ENCODE measurements at regions not wholly inside any gene's neighbourhood (a gene's known extent, or its start where the extent isn't known, plus 50 kb on each side); places are given as distances from the start of the nearest gene placed in this dataset.

DNA sequence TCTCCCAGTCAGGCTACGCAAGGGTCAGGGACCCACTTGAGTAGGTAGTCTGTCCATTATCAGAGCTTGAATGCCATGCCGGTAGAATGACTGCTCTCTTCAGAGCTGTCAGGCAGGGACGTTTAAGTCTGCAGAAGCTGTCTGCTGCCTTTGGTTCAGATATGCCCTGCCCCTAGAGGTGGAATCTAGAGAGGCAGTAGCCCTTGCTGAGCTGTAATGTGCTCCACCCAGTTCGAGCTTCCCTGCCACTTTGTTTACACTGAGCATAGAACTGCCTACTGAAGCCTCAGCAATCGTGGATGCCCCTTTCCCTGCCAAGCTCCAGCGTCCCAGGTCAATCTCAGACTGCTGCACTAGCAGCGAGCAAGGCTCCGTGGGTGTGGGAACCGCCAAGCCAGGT is 57.5 kb upstream of the SETMAR start:
- TF ChIP-seq, protein P1, sequence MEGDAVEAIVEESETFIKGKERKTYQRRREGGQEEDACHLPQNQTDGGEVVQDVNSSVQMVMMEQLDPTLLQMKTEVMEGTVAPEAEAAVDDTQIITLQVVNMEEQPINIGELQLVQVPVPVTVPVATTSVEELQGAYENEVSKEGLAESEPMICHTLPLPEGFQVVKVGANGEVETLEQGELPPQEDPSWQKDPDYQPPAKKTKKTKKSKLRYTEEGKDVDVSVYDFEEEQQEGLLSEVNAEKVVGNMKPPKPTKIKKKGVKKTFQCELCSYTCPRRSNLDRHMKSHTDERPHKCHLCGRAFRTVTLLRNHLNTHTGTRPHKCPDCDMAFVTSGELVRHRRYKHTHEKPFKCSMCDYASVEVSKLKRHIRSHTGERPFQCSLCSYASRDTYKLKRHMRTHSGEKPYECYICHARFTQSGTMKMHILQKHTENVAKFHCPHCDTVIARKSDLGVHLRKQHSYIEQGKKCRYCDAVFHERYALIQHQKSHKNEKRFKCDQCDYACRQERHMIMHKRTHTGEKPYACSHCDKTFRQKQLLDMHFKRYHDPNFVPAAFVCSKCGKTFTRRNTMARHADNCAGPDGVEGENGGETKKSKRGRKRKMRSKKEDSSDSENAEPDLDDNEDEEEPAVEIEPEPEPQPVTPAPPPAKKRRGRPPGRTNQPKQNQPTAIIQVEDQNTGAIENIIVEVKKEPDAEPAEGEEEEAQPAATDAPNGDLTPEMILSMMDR (IDR thresholded peaks at IDR 0.05): no peak
- TF ChIP-seq POLR2A (IDR thresholded peaks at IDR 0.05) (no peak), EP300 (IDR thresholded peaks at IDR 0.05) (no peak), POLR2AphosphoS5 (IDR thresholded peaks at IDR 0.05) (no peak)
